Neural progenitor cell (in vitro differentiated cells): ENCODE measurements at regions not wholly inside any gene's neighbourhood (a gene's known extent, or its start where the extent isn't known, plus 50 kb on each side); places are given as distances from the start of the nearest gene placed in this dataset.

ENCODE experiments used
- EZH2 ChIP-seq: fragments of 200-600 bp; sonication (generic); IDR thresholded peaks from 2 replicates; pipeline ENCODE4 v1.6.1; 2017; ENCODE audit warnings: antibody characterized with exemption, mild to moderate bottlenecking, moderate library complexity
- TF ChIP-seq, protein P1 (sequence below): fragments of 200-600 bp; sonication (generic); IDR thresholded peaks from 2 replicates; pipeline ENCODE4 v1.5.1; 2017; ENCODE audit warnings: antibody characterized with exemption, mild to moderate bottlenecking

DNA sequence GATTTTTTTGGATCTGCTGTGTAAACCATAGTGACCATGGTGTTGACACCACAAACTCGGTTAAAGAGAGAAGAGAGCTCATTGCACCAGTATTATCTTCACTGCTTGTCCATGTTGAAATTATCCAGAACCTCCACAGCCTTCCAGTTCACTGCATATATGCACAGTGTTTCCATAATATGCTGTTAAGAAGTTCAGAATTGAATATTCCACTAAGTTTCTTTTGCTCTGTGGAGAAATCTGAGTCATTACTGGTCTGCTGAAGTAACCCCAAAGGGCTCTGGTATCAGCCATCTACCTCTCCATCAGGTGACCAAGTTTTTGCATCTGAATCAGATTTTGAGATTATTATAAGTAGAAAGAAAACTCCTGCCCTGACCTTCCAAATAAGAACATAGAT lies 143.5 kb downstream of the LRRC3B start:
- TF ChIP-seq, protein P1, sequence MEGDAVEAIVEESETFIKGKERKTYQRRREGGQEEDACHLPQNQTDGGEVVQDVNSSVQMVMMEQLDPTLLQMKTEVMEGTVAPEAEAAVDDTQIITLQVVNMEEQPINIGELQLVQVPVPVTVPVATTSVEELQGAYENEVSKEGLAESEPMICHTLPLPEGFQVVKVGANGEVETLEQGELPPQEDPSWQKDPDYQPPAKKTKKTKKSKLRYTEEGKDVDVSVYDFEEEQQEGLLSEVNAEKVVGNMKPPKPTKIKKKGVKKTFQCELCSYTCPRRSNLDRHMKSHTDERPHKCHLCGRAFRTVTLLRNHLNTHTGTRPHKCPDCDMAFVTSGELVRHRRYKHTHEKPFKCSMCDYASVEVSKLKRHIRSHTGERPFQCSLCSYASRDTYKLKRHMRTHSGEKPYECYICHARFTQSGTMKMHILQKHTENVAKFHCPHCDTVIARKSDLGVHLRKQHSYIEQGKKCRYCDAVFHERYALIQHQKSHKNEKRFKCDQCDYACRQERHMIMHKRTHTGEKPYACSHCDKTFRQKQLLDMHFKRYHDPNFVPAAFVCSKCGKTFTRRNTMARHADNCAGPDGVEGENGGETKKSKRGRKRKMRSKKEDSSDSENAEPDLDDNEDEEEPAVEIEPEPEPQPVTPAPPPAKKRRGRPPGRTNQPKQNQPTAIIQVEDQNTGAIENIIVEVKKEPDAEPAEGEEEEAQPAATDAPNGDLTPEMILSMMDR: no peak
- TF ChIP-seq EZH2: no peak
